ENCODE measurements at regions not wholly inside any gene's neighbourhood (a gene's known extent, or its start where the extent isn't known, plus 50 kb on each side); places are given as distances from the start of the nearest gene placed in this dataset.
"Not testable (repeated sequence)": the region's sequence is repeated elsewhere in the genome, so short reads cannot be mapped to it uniquely, and the experiment has no call there.

- DNase-seq (ENCODE audit: low read depth): no peak
Measured at GRCh38 chr21:35810431-35810970, 249.8 kb downstream of the SETD4 start.

- no peak for DNase-seq (ENCODE audit: low read depth)
Measured at GRCh38 chr21:35801391-35801790, 258.9 kb downstream of the SETD4 start.

DNA sequence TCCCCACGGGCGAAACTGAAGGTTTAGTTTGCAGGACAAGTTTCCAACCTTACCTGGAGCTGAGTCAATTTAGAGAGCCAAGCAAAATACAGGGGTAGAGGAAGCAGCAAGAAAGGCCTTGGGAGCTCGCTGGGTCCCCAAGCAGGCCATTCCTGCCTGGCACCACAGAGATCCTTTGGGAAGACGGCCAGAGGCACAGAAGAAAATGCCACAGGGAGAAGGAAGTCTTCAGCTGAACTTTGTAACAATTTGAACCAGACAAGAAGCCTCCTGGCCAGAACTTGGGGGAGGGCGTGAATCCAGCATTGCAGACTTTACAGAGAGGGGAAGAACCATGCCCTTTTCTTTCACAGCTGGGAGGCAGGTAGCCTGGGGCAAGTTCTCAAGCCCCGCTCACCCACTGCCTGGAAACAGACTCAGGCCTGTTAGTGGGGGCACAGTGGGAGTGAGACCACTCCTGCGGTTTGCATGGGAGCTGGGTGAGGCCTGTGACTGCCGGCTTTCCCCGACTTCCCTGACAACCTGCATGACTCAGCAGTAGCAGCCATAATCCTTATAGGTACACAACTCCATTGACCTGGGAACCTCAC lies 259.4 kb downstream of the SETD4 start:
- DNase-seq (ENCODE audit: low read depth): not testable (repeated sequence)

- no peak for DNase-seq (ENCODE audit: low read depth)
Measured at GRCh38 chr21:35796844-35797243, 263.5 kb downstream of the SETD4 start.

GRCh38 chr21:35794527-35794926 lies 265.8 kb downstream of the SETD4 start:
- not testable (repeated sequence) for DNase-seq (ENCODE audit: low read depth)

- no peak for DNase-seq (ENCODE audit: low read depth)
Measured at GRCh38 chr21:35792569-35793305, 267.6 kb downstream of the SETD4 start.

GRCh38 chr21:35791541-35792325 lies 268.6 kb downstream of the SETD4 start:
- DNase-seq (ENCODE audit: low read depth): no peak

GRCh38 chr21:35783721-35784120 lies 276.6 kb downstream of the SETD4 start:
- no peak for DNase-seq (ENCODE audit: low read depth)

- no peak for DNase-seq (ENCODE audit: low read depth)
Measured at GRCh38 chr21:35782667-35783066, 277.7 kb downstream of the SETD4 start.

DNA sequence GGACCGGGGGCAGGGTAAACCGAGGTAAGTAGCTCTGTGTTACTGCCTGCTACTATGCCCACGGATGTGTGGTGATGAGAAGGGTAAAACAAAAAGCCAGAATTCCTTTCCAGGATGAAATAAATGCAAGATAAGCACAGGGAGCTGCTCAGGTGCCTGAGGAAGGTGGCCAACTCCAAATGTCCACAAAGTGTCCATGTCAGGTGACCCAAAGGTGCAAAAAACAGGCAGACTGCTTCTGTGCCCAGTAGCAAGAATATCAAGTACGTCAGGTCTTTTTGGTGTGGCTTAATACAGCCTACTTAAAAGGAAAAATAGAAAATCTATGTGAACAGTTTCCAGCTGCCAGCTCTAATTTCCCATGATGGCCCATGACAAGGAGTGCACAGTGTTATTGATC lies 279.3 kb downstream of the SETD4 start:
- no peak for DNase-seq (ENCODE audit: low read depth)

DNA sequence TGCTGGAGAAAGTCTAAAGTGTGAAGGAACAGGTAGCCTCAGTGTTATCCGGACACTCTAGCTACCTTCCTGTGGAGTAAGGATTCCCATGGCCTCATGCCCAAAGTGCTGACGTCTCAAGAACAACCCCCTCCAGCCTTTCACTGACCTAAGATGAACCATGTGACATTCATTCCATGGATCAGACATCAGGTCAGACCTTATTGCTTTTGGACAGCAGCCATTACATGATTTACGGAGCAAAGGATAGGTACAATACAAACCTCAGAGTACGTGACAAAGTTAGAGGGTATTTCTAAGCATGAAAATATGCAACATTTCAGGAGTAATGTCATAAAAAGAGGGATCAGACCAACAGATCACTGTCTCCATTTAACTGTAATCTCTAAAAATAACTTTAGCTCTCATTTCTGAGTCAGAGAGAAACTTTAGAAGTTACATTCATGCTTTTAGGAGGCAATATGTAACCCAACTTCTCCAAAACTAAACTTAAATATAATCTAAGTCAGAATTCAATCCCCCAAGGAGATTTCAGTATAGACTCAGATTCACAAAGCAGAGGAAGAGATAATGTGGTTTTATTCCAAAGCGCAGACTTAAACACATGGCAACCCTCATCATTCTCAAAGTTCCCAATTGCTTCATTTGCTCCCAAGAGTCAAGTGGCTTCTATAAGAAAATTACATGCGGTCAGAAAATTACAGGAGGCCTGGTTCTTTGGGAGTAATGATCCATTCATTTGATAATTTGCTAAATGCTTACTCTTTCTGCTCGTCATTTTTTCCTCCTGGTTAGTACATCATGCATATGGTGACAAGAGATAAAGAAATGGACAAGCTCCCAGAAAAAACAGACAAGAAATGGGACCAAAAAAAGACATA lies 280.4 kb downstream of the SETD4 start:
- peak; percentile 75 for DNase-seq (ENCODE audit: low read depth)

- no peak for DNase-seq (ENCODE audit: low read depth)
Measured at GRCh38 chr21:35779167-35779566, 281.2 kb downstream of the SETD4 start.

GRCh38 chr21:35777081-35777480 lies 283.2 kb downstream of the SETD4 start:
- no peak for DNase-seq (ENCODE audit: low read depth)

GRCh38 chr21:35775778-35776544 lies 284.4 kb downstream of the SETD4 start:
- DNase-seq (ENCODE audit: low read depth): no peak

DNA sequence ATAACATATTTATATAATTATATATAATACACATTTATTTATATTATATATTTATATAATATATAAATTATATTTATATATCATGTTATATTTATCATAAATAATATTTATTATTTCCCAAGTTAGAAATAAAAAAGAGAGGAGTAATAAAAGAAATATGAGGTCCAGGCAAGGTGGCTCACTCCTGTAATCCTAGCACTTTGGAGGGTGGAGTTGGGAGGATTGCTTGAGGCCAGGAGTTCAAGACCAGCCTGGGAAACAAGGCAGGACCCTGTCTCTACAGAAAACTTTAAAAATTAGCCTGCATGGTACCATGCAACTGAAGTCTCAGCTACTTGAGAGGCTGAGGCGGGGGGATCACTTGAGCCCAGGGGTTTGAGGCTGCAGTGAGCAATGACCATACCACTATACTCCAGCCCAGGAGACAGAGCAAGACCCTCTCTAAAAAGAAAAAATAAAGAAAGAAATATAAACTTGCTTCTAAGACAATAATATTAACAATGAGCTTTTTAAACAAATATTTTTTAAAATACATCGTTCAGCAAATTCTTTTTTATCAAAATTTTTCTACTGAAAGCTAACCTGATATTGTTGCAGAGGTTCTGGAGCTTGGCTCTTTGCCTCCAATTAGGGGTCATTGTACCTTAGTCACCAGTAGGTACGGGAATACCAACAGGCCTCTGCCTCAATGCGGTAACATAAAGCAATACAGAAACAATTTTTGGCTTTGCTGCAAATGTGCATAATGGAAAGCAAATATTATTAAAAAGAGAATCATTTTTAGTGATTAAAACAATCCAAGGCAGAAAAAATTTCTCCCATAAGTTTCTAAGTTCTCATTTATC lies 290.0 kb downstream of the SETD4 start:
- no peak for DNase-seq (ENCODE audit: low read depth)

DNA sequence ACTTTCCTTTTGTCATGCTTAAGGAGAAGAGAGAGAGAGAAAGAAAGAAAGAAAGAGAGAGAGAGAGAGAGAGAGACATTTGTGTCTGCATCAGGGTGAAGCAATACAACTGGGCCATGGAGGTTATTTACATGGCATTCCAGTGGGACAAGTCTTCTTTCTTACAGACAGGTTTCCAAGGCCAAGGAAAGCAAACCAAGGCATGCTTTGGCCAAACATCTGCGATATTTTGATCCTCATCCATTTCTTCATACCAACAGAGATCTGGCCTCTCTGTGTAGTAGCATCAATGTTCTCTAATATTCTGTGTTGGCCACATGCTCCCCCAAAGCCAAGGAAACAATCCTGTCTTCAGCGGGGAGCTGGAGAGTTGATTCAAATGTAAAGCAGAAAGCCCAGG lies 292.1 kb downstream of the SETD4 start:
- no peak for DNase-seq (ENCODE audit: low read depth)

GRCh38 chr21:35764586-35764985 lies 295.7 kb downstream of the SETD4 start:
- DNase-seq (ENCODE audit: low read depth): no peak

- DNase-seq (ENCODE audit: low read depth): no peak
Measured at GRCh38 chr21:35764077-35764476, 296.2 kb downstream of the SETD4 start.

- DNase-seq (ENCODE audit: low read depth): no peak
Measured at GRCh38 chr21:35754583-35754982, 305.7 kb downstream of the SETD4 start.

DNA sequence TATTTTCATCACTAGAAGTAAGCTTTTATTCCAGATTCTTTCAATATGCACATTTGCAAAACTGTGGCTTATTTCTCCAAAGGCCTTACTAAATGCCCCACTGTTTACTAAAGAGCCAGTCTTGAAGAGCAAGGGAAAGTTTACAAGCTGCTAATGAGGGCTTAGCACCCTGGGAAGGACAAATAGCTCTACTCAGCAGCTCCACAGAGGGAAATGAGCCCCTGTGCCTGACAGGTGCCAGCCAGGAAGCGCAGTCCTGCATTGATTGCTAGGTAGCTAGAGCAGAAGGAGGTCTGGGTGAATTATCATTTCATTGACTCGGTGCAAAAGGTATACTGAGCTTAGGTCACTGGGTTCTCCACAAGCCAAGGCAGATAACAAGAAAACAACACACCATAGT lies 307.0 kb downstream of the SETD4 start:
- DNase-seq (ENCODE audit: low read depth): no peak

Measured in Daoy (cell line).